Left ventricle myocardium superior (tissue), 1 donor: ENCODE measurements at regions not wholly inside any gene's neighbourhood (a gene's known extent, or its start where the extent isn't known, plus 50 kb on each side); places are given as distances from the start of the nearest gene placed in this dataset.
"Not testable (repeated sequence)": the region's sequence is repeated elsewhere in the genome, so short reads cannot be mapped to it uniquely, and the experiment has no call there.

Source experiments
- ATAC-seq: fragments of 200-7000 bp; cut with Tn5 transposase; one replicate; pipeline ENCODE4 v1.9.1; 2020; ENCODE audit warnings: mild to moderate bottlenecking, moderate library complexity
- DNase-seq: peaks from one replicate; pipeline ENCODE4 v3.0.0-alpha.2; 2020
- intact Hi-C: fragments of 100-400 bp; cut with micrococcal nuclease; formaldehyde crosslinking; loops from one replicate; pipeline ENCODE4 v1.11.0; 2022
- donor health status: DM: no; HTN: yes; CAD: no; lungs with severe emphysema.

- intact Hi-C loops, result no loop called here
- ATAC-seq (no peak), DNase-seq (no peak)
Measured at GRCh38 chr5:126052120-126052519, 371.1 kb upstream of the GRAMD2B start.

- DNase-seq (no peak), ATAC-seq (no peak)
- intact Hi-C loops, result no loop called here
Measured at GRCh38 chr5:126052791-126053190, 370.4 kb upstream of the GRAMD2B start.

GRCh38 chr5:126053630-126054029 lies 369.6 kb upstream of the GRAMD2B start:
- no peak for ATAC-seq
- intact Hi-C loops, result no loop called here
- DNase-seq, result no peak

GRCh38 chr5:126054577-126055347 lies 368.4 kb upstream of the GRAMD2B start:
- no peak for DNase-seq
- intact Hi-C loops, result no loop called here
- peak; percentile 74 for ATAC-seq

- DNase-seq (no peak), ATAC-seq (no peak)
- intact Hi-C loops, result no loop called here
Measured at GRCh38 chr5:126055348-126055729, 367.9 kb upstream of the GRAMD2B start.

- intact Hi-C loops, result no loop called here
- ATAC-seq (no peak), DNase-seq (no peak)
Measured at GRCh38 chr5:126056352-126056751, 366.9 kb upstream of the GRAMD2B start.

- ATAC-seq, result no peak
- intact Hi-C loops, result no loop called here
- no peak for DNase-seq
Measured at GRCh38 chr5:126056851-126057622, 366.2 kb upstream of the GRAMD2B start.

GRCh38 chr5:126058392-126058791 lies 364.8 kb upstream of the GRAMD2B start:
- intact Hi-C loops, DNase-seq, ATAC-seq: not testable (repeated sequence)

- intact Hi-C loops, result no loop called here
- ATAC-seq, result no peak
- DNase-seq, result no peak
Measured at GRCh38 chr5:126062398-126063221, 360.6 kb upstream of the GRAMD2B start.

GRCh38 chr5:126065061-126065460 lies 358.1 kb upstream of the GRAMD2B start:
- DNase-seq, result no peak
- intact Hi-C loops, result no loop called here
- no peak for ATAC-seq

GRCh38 chr5:126066836-126067235 lies 356.4 kb upstream of the GRAMD2B start:
- DNase-seq (no peak), ATAC-seq (no peak)
- intact Hi-C loops, result no loop called here

GRCh38 chr5:126067404-126067803 lies 355.8 kb upstream of the GRAMD2B start:
- no peak for DNase-seq

GRCh38 chr5:126069329-126069728 lies 353.9 kb upstream of the GRAMD2B start:
- ATAC-seq, result no peak
- DNase-seq, result no peak
- intact Hi-C loops, result no loop called here

More at GRCh38 chr5:126067404-126067803, 355.8 kb upstream of the GRAMD2B start:
- no peak for ATAC-seq
- intact Hi-C loops, result no loop called here

- DNase-seq, result no peak
- intact Hi-C loops, result no loop called here
- no peak for ATAC-seq
Measured at GRCh38 chr5:126070481-126070880, 352.7 kb upstream of the GRAMD2B start.

- intact Hi-C loops, result no loop called here
- DNase-seq, result no peak
- no peak for ATAC-seq
Measured at GRCh38 chr5:126074538-126074937, 348.7 kb upstream of the GRAMD2B start.

- intact Hi-C loops, result no loop called here
- ATAC-seq (no peak), DNase-seq (no peak)
Measured at GRCh38 chr5:126079266-126079665, 343.9 kb upstream of the GRAMD2B start.

- intact Hi-C loops, result no loop called here
- DNase-seq (no peak), ATAC-seq (no peak)
Measured at GRCh38 chr5:126081209-126081608, 342.0 kb upstream of the GRAMD2B start.

- ATAC-seq, result no peak
- DNase-seq, result no peak
- intact Hi-C loops, result no loop called here
Measured at GRCh38 chr5:126093041-126093440, 330.2 kb upstream of the GRAMD2B start.

GRCh38 chr5:126093718-126094117 lies 329.5 kb upstream of the GRAMD2B start:
- intact Hi-C loops, result no loop called here
- ATAC-seq, result no peak
- no peak for DNase-seq

- ATAC-seq, result no peak
Measured at GRCh38 chr5:126094991-126095390, 328.2 kb upstream of the GRAMD2B start.

More at GRCh38 chr5:126094991-126095390, 328.2 kb upstream of the GRAMD2B start:
- no peak for DNase-seq
- intact Hi-C loops, result no loop called here
